Activated CD4-positive, CD25-positive, alpha-beta regulatory T cell treated with anti-CD3 and anti-CD28 coated beads, Interleukin-2, amount 50 U/mL, for 24 hours (primary cell): ENCODE measurements at regions not wholly inside any gene's neighbourhood (a gene's known extent, or its start where the extent isn't known, plus 50 kb on each side); places are given as distances from the start of the nearest gene placed in this dataset.

Experiments
- ATAC-seq, 2 donors: fragments of 150-1000 bp; cut with Tn5 transposase; one replicate each; pipeline ENCODE4 v1.10.0; 2021; ENCODE audit warnings: mild to moderate bottlenecking in 1 of 2, moderate library complexity in 1 of 2

- no peak for ATAC-seq
Measured at GRCh38 chr15:53462651-53463050, 296.8 kb downstream of the WDR72 start.

- no peak for ATAC-seq
Measured at GRCh38 chr15:53461677-53462076, 297.8 kb downstream of the WDR72 start.

- ATAC-seq: no peak
Measured at GRCh38 chr15:53458736-53459135, 300.7 kb downstream of the WDR72 start.

GRCh38 chr15:53457479-53457878 lies 302.0 kb downstream of the WDR72 start:
- no peak for ATAC-seq

- no peak for ATAC-seq
Measured at GRCh38 chr15:53454843-53455721, 304.4 kb downstream of the WDR72 start.

- ATAC-seq: no peak
Measured at GRCh38 chr15:53454535-53454842, 305.0 kb downstream of the WDR72 start.

GRCh38 chr15:53453253-53454105 lies 306.0 kb downstream of the WDR72 start:
- ATAC-seq: no peak

GRCh38 chr15:53448232-53449015 lies 311.0 kb downstream of the WDR72 start:
- ATAC-seq: no peak

- ATAC-seq: no peak
Measured at GRCh38 chr15:53447742-53448141, 311.7 kb downstream of the WDR72 start.

GRCh38 chr15:53447053-53447574 lies 312.3 kb downstream of the WDR72 start:
- ATAC-seq: no peak

GRCh38 chr15:53446376-53446775 lies 313.1 kb downstream of the WDR72 start:
- no peak for ATAC-seq

- no peak for ATAC-seq
Measured at GRCh38 chr15:53445531-53445930, 313.9 kb downstream of the WDR72 start.

- ATAC-seq: no peak
Measured at GRCh38 chr15:53437985-53438841, 321.2 kb downstream of the WDR72 start.

- ATAC-seq: no peak
Measured at GRCh38 chr15:53437366-53437765, 322.1 kb downstream of the WDR72 start.

- no peak for ATAC-seq
Measured at GRCh38 chr15:53434174-53434678, 325.2 kb downstream of the WDR72 start.

GRCh38 chr15:53416219-53416940 lies 343.1 kb downstream of the WDR72 start:
- no peak for ATAC-seq

- no peak for ATAC-seq
Measured at GRCh38 chr15:53414167-53414566, 345.3 kb downstream of the WDR72 start.

GRCh38 chr15:53412542-53412941 lies 346.9 kb downstream of the WDR72 start:
- ATAC-seq: no peak

GRCh38 chr15:53404930-53405493 lies 354.5 kb downstream of the WDR72 start:
- ATAC-seq: no peak

GRCh38 chr15:53401503-53401902 lies 358.0 kb downstream of the WDR72 start:
- no peak for ATAC-seq

- no peak for ATAC-seq
Measured at GRCh38 chr15:53400986-53401385, 358.5 kb downstream of the WDR72 start.
